Hematopoietic multipotent progenitor cell treated with erythropoietin and hydrocortisone succinate and interleukin-3 and kit ligand, for 15 days (in vitro differentiated cells): ENCODE measurements at regions not wholly inside any gene's neighbourhood (a gene's known extent, or its start where the extent isn't known, plus 50 kb on each side); places are given as distances from the start of the nearest gene placed in this dataset.
"Not testable (repeated sequence)": the region's sequence is repeated elsewhere in the genome, so short reads cannot be mapped to it uniquely, and the experiment has no call there.

Source experiments
- DNase-seq: peaks from one replicate; pipeline ENCODE4 v3.0.0-alpha.2; 2015; ENCODE audit warnings: low spot score

GRCh38 chr3:197406266-197406665 is 107.9 kb upstream of the DLG1 start:
- DNase-seq: no peak

GRCh38 chr3:197404754-197405153 is 106.3 kb upstream of the DLG1 start:
- DNase-seq: no peak

GRCh38 chr3:197404030-197404429 is 105.6 kb upstream of the DLG1 start:
- DNase-seq: no peak

GRCh38 chr3:197402401-197402800 is 104.0 kb upstream of the DLG1 start:
- not testable (repeated sequence) for DNase-seq

GRCh38 chr3:197399486-197399885 is 101.1 kb upstream of the DLG1 start:
- DNase-seq: no peak

- DNase-seq: no peak
These were observed 100.0 kb upstream of the DLG1 start for GRCh38 chr3:197398286-197398878.

GRCh38 chr3:197397838-197398237 is 99.4 kb upstream of the DLG1 start:
- no peak for DNase-seq

GRCh38 chr3:197394464-197395321 is 96.3 kb upstream of the DLG1 start:
- DNase-seq: no peak

- DNase-seq: not testable (repeated sequence)
These were observed 95.7 kb upstream of the DLG1 start for GRCh38 chr3:197394126-197394463.

- DNase-seq: no peak
These were observed 95.3 kb upstream of the DLG1 start for GRCh38 chr3:197393711-197394110.

GRCh38 chr3:197392961-197393360 is 94.5 kb upstream of the DLG1 start:
- no peak for DNase-seq

- DNase-seq: no peak
These were observed 83.0 kb upstream of the DLG1 start for GRCh38 chr3:197381371-197381770.

GRCh38 chr3:197380786-197381185 is 82.4 kb upstream of the DLG1 start:
- DNase-seq: no peak

GRCh38 chr3:197378985-197379718 is 80.7 kb upstream of the DLG1 start:
- no peak for DNase-seq

GRCh38 chr3:197376735-197377555 is 78.5 kb upstream of the DLG1 start:
- no peak for DNase-seq

- DNase-seq: no peak
These were observed 77.6 kb upstream of the DLG1 start for GRCh38 chr3:197376020-197376419.

GRCh38 chr3:197375001-197375441 is 76.6 kb upstream of the DLG1 start:
- no peak for DNase-seq

- DNase-seq: no peak
These were observed 74.7 kb upstream of the DLG1 start for GRCh38 chr3:197373096-197373495.

GRCh38 chr3:197372047-197372661 is 73.7 kb upstream of the DLG1 start:
- DNase-seq: no peak

- no peak for DNase-seq
These were observed 73.2 kb upstream of the DLG1 start for GRCh38 chr3:197371591-197372046.

- no peak for DNase-seq
These were observed 71.1 kb upstream of the DLG1 start for GRCh38 chr3:197369545-197369944.

- no peak for DNase-seq
These were observed 70.4 kb upstream of the DLG1 start for GRCh38 chr3:197368821-197369220.
